ENCODE measurements at regions not wholly inside any gene's neighbourhood (a gene's known extent, or its start where the extent isn't known, plus 50 kb on each side); places are given as distances from the start of the nearest gene placed in this dataset.

GRCh38 chr5:39720136-39720535 is 295.4 kb upstream of the DAB2 start:
- TF ChIP-seq CTCF (IDR thresholded peaks at IDR 0.05) (no peak), EHMT2 (IDR thresholded peaks at IDR 0.05; ENCODE audit: low read depth) (no peak), POLR2A (IDR thresholded peaks at IDR 0.05; ENCODE audit: low read length) (no peak), RAD21 (conservative IDR thresholded peaks at IDR 0.05 in 1 of 2, IDR thresholded peaks at IDR 0.05 in 1 of 2) (no peak), RCOR1 (IDR thresholded peaks at IDR 0.05; ENCODE audit: low read depth, low read length) (no peak), E2F6 (IDR thresholded peaks at IDR 0.05; ENCODE audit: borderline replicate concordance, low read depth) (no peak), MAZ (IDR thresholded peaks at IDR 0.05; ENCODE audit: borderline replicate concordance, low read depth, low read length) (no peak), JUN (IDR thresholded peaks at IDR 0.05) (no peak), NPAS2 (CRISPR knock-in tag; IDR thresholded peaks at IDR 0.05; ENCODE audit: borderline replicate concordance) (no peak), RFX5 (IDR thresholded peaks at IDR 0.05) (no peak), FOXS1 (CRISPR knock-in tag; IDR thresholded peaks at IDR 0.05) (no peak), MAX (IDR thresholded peaks at IDR 0.05) (no peak), BHLHE40 (IDR thresholded peaks at IDR 0.05; ENCODE audit: low read depth, low read length) (no peak), NFE2L2 (conservative IDR thresholded peaks at IDR 0.05; ENCODE audit: low read length) (no peak)
